K562 (cell line): ENCODE measurements at regions not wholly inside any gene's neighbourhood (a gene's known extent, or its start where the extent isn't known, plus 50 kb on each side); places are given as distances from the start of the nearest gene placed in this dataset.

Source experiments
- ATAC-seq: fragments of 200-7000 bp; cut with Tn5 transposase; 3 replicates; pipeline ENCODE4 v1.9.1; 2020; ENCODE audit warnings: moderate library complexity
- BruUV-seq: library from RNA; stranded (reverse); fragments of 400-500 nt; replicated peaks from 2 replicates; lab custom pipeline; 2021; lab: Mats Ljungman, UMichigan
- CTCF ChIA-PET: fragments of 300-600 bp; formaldehyde crosslinking; extraction: SDS; loops from one replicate; lab custom pipeline; 2021; ENCODE audit warnings: low intra/inter-chr PET ratio; lab: Yijun Ruan, JAX
- POLR2A ChIA-PET: fragments of 300-600, 350-650 bp; sonication (Branson Sonifier 250); formaldehyde crosslinking; extraction: SDS; loops from one replicate; lab custom pipeline; 2021; ENCODE audit warnings: antibody characterized with exemption, inconsistent platforms; lab: Yijun Ruan, JAX
- DNase-seq, 4 experiments: peaks; one replicate each; pipeline versions ENCODE4 v3.0.0 to v3.0.0-alpha.2; 2011 to 2018; ENCODE audit warnings: low spot score in 3 of 4, mixed read lengths in 3 of 4; ENCODE audit errors: extremely low read depth in 1 of 4
- FAIRE-seq: peaks from 2 replicates; lab custom pipeline; 2011; peaks lifted over from hg19 to GRCh38; lab: Jason Lieb, UNC
- H2AFZ ChIP-seq: 2 replicates; pipeline ENCODE4 v1.6.0; 2011; ENCODE audit warnings: low read depth, low read length, control low read depth, inconsistent platforms
- H3K27ac ChIP-seq: fragments of 200-600 bp; 3 replicates; pipeline ENCODE4 v1.8.0; 2011; ENCODE audit warnings: low read depth, mild to moderate bottlenecking, control low read depth, inconsistent platforms, low read length, moderate library complexity, mixed read lengths; ENCODE audit errors: extremely low read depth
- H3K27me3 ChIP-seq, 2 experiments: fragments of 300-600 bp in 1 of 2; 2 replicates in 1 of 2; 3 replicates in 1 of 2; pipeline versions ENCODE4 v1.6.0 to v1.8.0; 2011; ENCODE audit warnings: inconsistent platforms in 2 of 2, low read length in 2 of 2, mild to moderate bottlenecking in 1 of 2, mixed read lengths in 1 of 2, moderate library complexity in 1 of 2; ENCODE audit not compliant: control insufficient read depth in 2 of 2, insufficient read depth in 2 of 2
- H3K36me3 ChIP-seq: fragments of 300-600 bp; 3 replicates; pipeline ENCODE4 v1.8.0; 2011; ENCODE audit warnings: mild to moderate bottlenecking, low read length, inconsistent platforms; ENCODE audit not compliant: control insufficient read depth, insufficient read depth
- H3K4me1 ChIP-seq, 2 experiments: fragments of 200-600 bp in 1 of 2; replicated peaks in 1 of 2; 2 replicates in 1 of 2; 3 replicates in 1 of 2; pipeline versions ENCODE4 v1.5.1 to v1.8.0; 2011; ENCODE audit warnings: inconsistent platforms in 2 of 2, low read length in 2 of 2, mild to moderate bottlenecking in 1 of 2, mixed read lengths in 1 of 2, moderate library complexity in 1 of 2; ENCODE audit not compliant: control insufficient read depth in 2 of 2, insufficient read depth in 2 of 2
- H3K4me2 ChIP-seq: 2 replicates; pipeline ENCODE4 v1.6.1; 2011; ENCODE audit warnings: low read length, control low read depth, inconsistent platforms, mixed read lengths; ENCODE audit not compliant: insufficient read depth
- H3K4me3 ChIP-seq: fragments of 200-600 bp; sonication (generic), shearing (Covaris generic); 2 replicates; pipeline ENCODE4 v1.5.1; 2016; ENCODE audit warnings: control low read depth, inconsistent platforms
- H3K79me2 ChIP-seq: fragments of 200-600 bp; 3 replicates; pipeline ENCODE4 v1.8.0; 2011; ENCODE audit warnings: low read length, inconsistent platforms; ENCODE audit not compliant: control insufficient read depth, insufficient read depth
- H3K9ac ChIP-seq, 2 experiments: 2 replicates each; pipeline versions ENCODE4 v1.6.0 to v1.6.1; 2011; ENCODE audit warnings: low read depth in 2 of 2, low read length in 2 of 2, control low read depth in 1 of 2, inconsistent platforms in 1 of 2, mild to moderate bottlenecking in 1 of 2, mixed read lengths in 1 of 2; ENCODE audit not compliant: insufficient read depth in 1 of 2
- H3K9me1 ChIP-seq: one replicate; pipeline ENCODE4 v1.6.0; 2011; ENCODE audit warnings: inconsistent platforms, mild to moderate bottlenecking, low read length, moderate library complexity; ENCODE audit not compliant: control insufficient read depth, insufficient read depth
- H3K9me3 ChIP-seq: replicated peaks from 2 replicates; pipeline ENCODE4 v1.5.1; 2011; ENCODE audit warnings: low read depth, low read length, inconsistent platforms; ENCODE audit not compliant: control insufficient read depth, insufficient read depth
- H4K20me1 ChIP-seq: replicated peaks from 2 replicates; pipeline ENCODE4 v1.6.1; 2011; ENCODE audit warnings: low read length, inconsistent platforms, mixed read lengths; ENCODE audit not compliant: control insufficient read depth, insufficient read depth
- CBX1 ChIP-seq: sonication (generic); IDR thresholded peaks from 2 replicates; pipeline ENCODE4 v1.6.1; 2016; ENCODE audit warnings: antibody characterized with exemption, low read depth, mild to moderate bottlenecking
- CBX5 ChIP-seq: IDR thresholded peaks from 2 replicates; pipeline ENCODE4 v1.6.1; 2014; ENCODE audit warnings: low read depth, borderline replicate concordance
- ESRRB ChIP-seq: fragments of 250-450 bp; sonication (Bioruptor Pico); IDR thresholded peaks from 2 replicates; pipeline ENCODE4 v1.5.0; 2020; ENCODE audit warnings: mild to moderate bottlenecking, moderate library complexity, borderline replicate concordance
- MTF1 ChIP-seq: fragments of 250-450 bp; sonication (Bioruptor Pico); IDR thresholded peaks from 2 replicates; pipeline ENCODE4 v1.9.0; 2021; ENCODE audit warnings: moderate library complexity, mild to moderate bottlenecking, inconsistent platforms, borderline replicate concordance
- RNF2 ChIP-seq: sonication (generic); IDR thresholded peaks from 2 replicates; pipeline ENCODE4 v1.6.1; 2016
- XRCC3 ChIP-seq: fragments of 450-650 bp; IDR thresholded peaks from 2 replicates; pipeline ENCODE4 v1.6.1; 2017; ENCODE audit warnings: mild to moderate bottlenecking, moderate library complexity
- ZNF311 ChIP-seq: fragments of 250-450 bp; sonication (Bioruptor Pico); IDR thresholded peaks from 2 replicates; pipeline ENCODE4 v1.4.0; 2020; ENCODE audit warnings: mild to moderate bottlenecking, moderate library complexity
- ZNF561 ChIP-seq: fragments of 450-650 bp; formaldehyde crosslinking; conservative IDR thresholded peaks from 2 replicates; pipeline ENCODE4 v1.4.0; 2020; ENCODE audit warnings: mild to moderate bottlenecking, moderate library complexity
- WGBS: fragments of 100-300 bp; shearing (Covaris generic); methylation state at CpG from one replicate; pipeline ENCODE4 v1.1.6; 2016; ENCODE audit warnings: low coverage, mixed read lengths; ENCODE audit not compliant: insufficient coverage; ENCODE audit errors: missing lambda C conversion rate; 5-methylcytosine and 5-hydroxymethylcytosine counted together
- in situ Hi-C: fragments of 300-500 bp; cut with MboI; formaldehyde crosslinking; loops from 4 replicates; pipeline ENCODE4 v1.15.0; 2018; ENCODE audit warnings: inconsistent platforms, mixed read lengths
- intact Hi-C: fragments of 100-400 bp; cut with micrococcal nuclease; formaldehyde crosslinking; loops from 2 replicates; pipeline ENCODE4 v1.14.2; 2022
- TF ChIP-seq, protein P1 (sequence below): fragments of 250-450 bp; sonication (Bioruptor Pico); IDR thresholded peaks from 2 replicates; pipeline ENCODE4 v1.4.0; 2020; ENCODE audit warnings: mild to moderate bottlenecking, moderate library complexity
- TF ChIP-seq, protein P2 (sequence below): fragments of 450-650 bp; IDR thresholded peaks from 2 replicates; pipeline ENCODE4 v1.7.1; 2018; ENCODE audit warnings: mild to moderate bottlenecking, low read depth; ENCODE audit not compliant: partially characterized antibody
- TF ChIP-seq, protein P3 (sequence below), 2 experiments: fragments of 450-650 bp; conservative IDR thresholded peaks; 2 replicates each; pipeline ENCODE4 v1.6.1; 2017; ENCODE audit warnings: mild to moderate bottlenecking in 2 of 2, moderate library complexity in 2 of 2
- TF ChIP-seq, protein P4 (sequence below): sonication (generic); formaldehyde crosslinking; IDR thresholded peaks from 2 replicates; pipeline ENCODE4 v1.8.0; 2022; ENCODE audit warnings: mild to moderate bottlenecking, missing genetic modification reagents

DNA sequence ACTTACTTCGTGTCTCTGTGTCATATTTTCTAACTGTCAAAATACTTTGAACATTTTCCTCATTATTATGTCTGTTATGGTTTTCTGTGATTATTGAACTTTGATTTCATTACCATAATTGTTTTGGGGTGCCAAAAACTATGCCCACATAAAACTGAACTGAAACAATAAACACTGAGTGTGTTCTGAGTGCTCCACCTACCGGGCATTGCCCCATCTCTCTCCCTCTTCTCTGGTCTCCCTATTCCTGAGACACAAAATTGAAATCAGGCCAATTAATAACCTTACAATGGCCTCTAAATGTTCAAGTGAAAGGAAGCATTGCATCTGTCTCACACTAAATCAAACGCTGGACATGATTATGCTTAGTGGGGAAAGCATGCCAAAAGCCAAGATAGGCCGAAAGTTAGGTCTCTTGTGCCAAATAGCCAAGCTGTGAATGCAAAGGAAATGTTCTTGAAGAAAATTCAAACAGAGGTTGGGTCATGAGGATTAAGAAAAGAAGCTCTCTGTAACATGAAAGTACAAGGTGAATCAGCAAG is 972.3 kb downstream of the PCDH7 start (continued):
- TF ChIP-seq ESRRB (CRISPR knock-in tag) (no peak), ZNF311 (CRISPR knock-in tag) (no peak), CBX1 (no peak), CBX5 (no peak)
- TF ChIP-seq, protein P1, sequence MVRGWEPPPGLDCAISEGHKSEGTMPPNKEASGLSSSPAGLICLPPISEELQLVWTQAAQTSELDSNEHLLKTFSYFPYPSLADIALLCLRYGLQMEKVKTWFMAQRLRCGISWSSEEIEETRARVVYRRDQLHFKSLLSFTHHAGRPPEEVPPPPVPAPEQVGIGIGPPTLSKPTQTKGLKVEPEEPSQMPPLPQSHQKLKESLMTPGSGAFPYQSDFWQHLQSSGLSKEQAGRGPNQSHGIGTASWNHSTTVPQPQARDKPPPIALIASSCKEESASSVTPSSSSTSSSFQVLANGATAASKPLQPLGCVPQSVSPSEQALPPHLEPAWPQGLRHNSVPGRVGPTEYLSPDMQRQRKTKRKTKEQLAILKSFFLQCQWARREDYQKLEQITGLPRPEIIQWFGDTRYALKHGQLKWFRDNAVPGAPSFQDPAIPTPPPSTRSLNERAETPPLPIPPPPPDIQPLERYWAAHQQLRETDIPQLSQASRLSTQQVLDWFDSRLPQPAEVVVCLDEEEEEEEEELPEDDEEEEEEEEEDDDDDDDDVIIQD (CRISPR knock-in tag): no peak

DNA sequence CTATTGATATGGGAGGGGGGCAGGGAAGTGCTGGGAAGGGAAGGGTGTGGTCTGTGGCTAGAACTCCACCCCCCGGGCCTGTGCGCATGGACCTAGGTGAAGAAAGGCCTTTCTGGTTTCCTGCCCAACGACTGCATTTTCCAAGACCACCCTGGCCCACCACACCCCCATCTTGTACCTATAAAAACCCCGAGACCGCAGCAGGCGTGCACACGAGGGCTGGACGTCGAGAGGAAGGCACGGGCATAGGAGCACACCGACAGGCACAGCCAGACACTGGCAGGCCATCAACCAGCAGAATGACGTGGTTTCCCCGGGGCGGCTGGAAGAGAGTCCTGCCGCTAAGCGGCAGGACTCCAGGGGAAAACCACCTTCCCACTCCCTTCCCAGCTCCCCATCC is 981.1 kb downstream of the PCDH7 start:
- Histone ChIP-seq H4K20me1 (no peaks in the 10 kb centered on the region), H3K27me3 (no peaks in the 10 kb centered on the region), H3K27ac (no peak overlapping the region), H3K36me3 (no peaks in the 10 kb centered on the region), H3K9ac (no peak overlapping the region), H3K9me1 (no peaks in the 10 kb centered on the region), H3K4me3 (no peak overlapping the region), H3K4me2 (no peak overlapping the region), H3K9me3 (no peaks in the 10 kb centered on the region), H2AFZ (no peak overlapping the region), H3K4me1 (no peaks in the 10 kb centered on the region), H3K79me2 (no peaks in the 10 kb centered on the region)
- TF ChIP-seq, protein P2, sequence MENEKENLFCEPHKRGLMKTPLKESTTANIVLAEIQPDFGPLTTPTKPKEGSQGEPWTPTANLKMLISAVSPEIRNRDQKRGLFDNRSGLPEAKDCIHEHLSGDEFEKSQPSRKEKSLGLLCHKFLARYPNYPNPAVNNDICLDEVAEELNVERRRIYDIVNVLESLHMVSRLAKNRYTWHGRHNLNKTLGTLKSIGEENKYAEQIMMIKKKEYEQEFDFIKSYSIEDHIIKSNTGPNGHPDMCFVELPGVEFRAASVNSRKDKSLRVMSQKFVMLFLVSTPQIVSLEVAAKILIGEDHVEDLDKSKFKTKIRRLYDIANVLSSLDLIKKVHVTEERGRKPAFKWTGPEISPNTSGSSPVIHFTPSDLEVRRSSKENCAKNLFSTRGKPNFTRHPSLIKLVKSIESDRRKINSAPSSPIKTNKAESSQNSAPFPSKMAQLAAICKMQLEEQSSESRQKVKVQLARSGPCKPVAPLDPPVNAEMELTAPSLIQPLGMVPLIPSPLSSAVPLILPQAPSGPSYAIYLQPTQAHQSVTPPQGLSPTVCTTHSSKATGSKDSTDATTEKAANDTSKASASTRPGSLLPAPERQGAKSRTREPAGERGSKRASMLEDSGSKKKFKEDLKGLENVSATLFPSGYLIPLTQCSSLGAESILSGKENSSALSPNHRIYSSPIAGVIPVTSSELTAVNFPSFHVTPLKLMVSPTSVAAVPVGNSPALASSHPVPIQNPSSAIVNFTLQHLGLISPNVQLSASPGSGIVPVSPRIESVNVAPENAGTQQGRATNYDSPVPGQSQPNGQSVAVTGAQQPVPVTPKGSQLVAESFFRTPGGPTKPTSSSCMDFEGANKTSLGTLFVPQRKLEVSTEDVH: no peak
- TF ChIP-seq RNF2 (no peak), MTF1 (no peak), ZNF561 (CRISPR knock-in tag) (no peak), XRCC3 (no peak)
- TF ChIP-seq, protein P3, sequence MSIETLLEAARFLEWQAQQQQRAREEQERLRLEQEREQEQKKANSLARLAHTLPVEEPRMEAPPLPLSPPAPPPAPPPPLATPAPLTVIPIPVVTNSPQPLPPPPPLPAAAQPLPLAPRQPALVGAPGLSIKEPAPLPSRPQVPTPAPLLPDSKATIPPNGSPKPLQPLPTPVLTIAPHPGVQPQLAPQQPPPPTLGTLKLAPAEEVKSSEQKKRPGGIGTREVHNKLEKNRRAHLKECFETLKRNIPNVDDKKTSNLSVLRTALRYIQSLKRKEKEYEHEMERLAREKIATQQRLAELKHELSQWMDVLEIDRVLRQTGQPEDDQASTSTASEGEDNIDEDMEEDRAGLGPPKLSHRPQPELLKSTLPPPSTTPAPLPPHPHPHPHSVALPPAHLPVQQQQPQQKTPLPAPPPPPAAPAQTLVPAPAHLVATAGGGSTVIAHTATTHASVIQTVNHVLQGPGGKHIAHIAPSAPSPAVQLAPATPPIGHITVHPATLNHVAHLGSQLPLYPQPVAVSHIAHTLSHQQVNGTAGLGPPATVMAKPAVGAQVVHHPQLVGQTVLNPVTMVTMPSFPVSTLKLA (conservative IDR thresholded peaks at IDR 0.05): no peak
- TF ChIP-seq, protein P4, sequence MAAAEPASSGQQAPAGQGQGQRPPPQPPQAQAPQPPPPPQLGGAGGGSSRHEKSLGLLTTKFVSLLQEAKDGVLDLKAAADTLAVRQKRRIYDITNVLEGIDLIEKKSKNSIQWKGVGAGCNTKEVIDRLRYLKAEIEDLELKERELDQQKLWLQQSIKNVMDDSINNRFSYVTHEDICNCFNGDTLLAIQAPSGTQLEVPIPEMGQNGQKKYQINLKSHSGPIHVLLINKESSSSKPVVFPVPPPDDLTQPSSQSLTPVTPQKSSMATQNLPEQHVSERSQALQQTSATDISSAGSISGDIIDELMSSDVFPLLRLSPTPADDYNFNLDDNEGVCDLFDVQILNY (CRISPR knock-in tag): no peak
- intact Hi-C loops (no loop called here), in situ Hi-C loops (no loop called here)
- POLR2A ChIA-PET: no interaction called here
- no TSS peak for BruUV-seq
- FAIRE-seq (no peak), ATAC-seq (no peak), DNase-seq (no peak)
- under 1% methylated on average over 16 of the region's 16 CpGs for WGBS
- CTCF ChIA-PET: no interaction called here
